Neural progenitor cell (in vitro differentiated cells): ENCODE measurements at regions not wholly inside any gene's neighbourhood (a gene's known extent, or its start where the extent isn't known, plus 50 kb on each side); places are given as distances from the start of the nearest gene placed in this dataset.
"Not testable (repeated sequence)": the region's sequence is repeated elsewhere in the genome, so short reads cannot be mapped to it uniquely, and the experiment has no call there.

Experiments
- DNase-seq: peaks from one replicate; pipeline ENCODE4 v3.0.0-alpha.2; 2016; ENCODE audit warnings: low spot score
- H2AFZ ChIP-seq: fragments of 200-600 bp; sonication (generic); replicated peaks from 2 replicates; pipeline ENCODE4 v1.6.1; 2016; ENCODE audit warnings: antibody characterized with exemption
- H3F3A ChIP-seq: fragments of 200-600 bp; sonication (generic); 2 replicates; pipeline ENCODE4 v1.6.1; 2016; ENCODE audit warnings: antibody characterized with exemption, low read depth
- H3K27ac ChIP-seq: fragments of 200-600 bp; sonication (generic); 2 replicates; pipeline ENCODE4 v1.5.1; 2016; ENCODE audit warnings: mild to moderate bottlenecking
- H3K27me3 ChIP-seq: fragments of 200-600 bp; sonication (generic); 2 replicates; pipeline ENCODE4 v1.6.1; 2016; ENCODE audit warnings: mild to moderate bottlenecking, moderate library complexity
- H3K36me3 ChIP-seq: fragments of 200-600 bp; sonication (generic); 2 replicates; pipeline ENCODE4 v1.5.1; 2016
- H3K4me1 ChIP-seq: fragments of 200-600 bp; sonication (generic); 2 replicates; pipeline ENCODE4 v1.6.1; 2016; ENCODE audit warnings: mixed run types
- H3K4me2 ChIP-seq: fragments of 200-600 bp; sonication (generic); 2 replicates; pipeline ENCODE4 v1.6.1; 2016
- H3K4me3 ChIP-seq: fragments of 200-600 bp; sonication (generic); 2 replicates; pipeline ENCODE4 v1.5.1; 2016
- H3K79me2 ChIP-seq: fragments of 200-600 bp; sonication (generic); 2 replicates; pipeline ENCODE4 v1.6.1; 2016; ENCODE audit warnings: low read depth
- H3K9ac ChIP-seq: fragments of 200-600 bp; sonication (generic); 2 replicates; pipeline ENCODE4 v1.6.1; 2016
- H3K9me3 ChIP-seq: fragments of 200-600 bp; sonication (generic); 2 replicates; pipeline ENCODE4 v1.5.1; 2016; ENCODE audit warnings: low read depth
- H4K20me1 ChIP-seq: fragments of 200-600 bp; sonication (generic); 2 replicates; pipeline ENCODE4 v1.6.1; 2016; ENCODE audit warnings: low read depth
- H3K27ac Mint-ChIP-seq: 3 replicates; pipeline ENCODE4 v1.8.0; 2021; ENCODE audit warnings: mixed read lengths
- H3K27me3 Mint-ChIP-seq: 2 replicates; pipeline ENCODE4 v1.8.0; 2022; ENCODE audit warnings: low read depth, mild to moderate bottlenecking, inconsistent platforms, moderate library complexity, mixed read lengths; ENCODE audit not compliant: insufficient read depth
- H3K36me3 Mint-ChIP-seq: 3 replicates; pipeline ENCODE4 v1.8.0; 2021; ENCODE audit warnings: mixed read lengths
- H3K4me1 Mint-ChIP-seq: 3 replicates; pipeline ENCODE4 v1.8.0; 2021; ENCODE audit warnings: mixed read lengths
- H3K4me3 Mint-ChIP-seq: 3 replicates; pipeline ENCODE4 v1.8.0; 2021; ENCODE audit warnings: mild to moderate bottlenecking, moderate library complexity, mixed read lengths
- H3K9me3 Mint-ChIP-seq: 3 replicates; pipeline ENCODE4 v1.8.0; 2020; ENCODE audit warnings: mixed read lengths
- EZH2 ChIP-seq: fragments of 200-600 bp; sonication (generic); IDR thresholded peaks from 2 replicates; pipeline ENCODE4 v1.6.1; 2017; ENCODE audit warnings: antibody characterized with exemption, mild to moderate bottlenecking, moderate library complexity
- EZH2phosphoT487 ChIP-seq: fragments of 200-600 bp; sonication (generic); IDR thresholded peaks from 2 replicates; pipeline ENCODE4 v1.6.1; 2017; ENCODE audit warnings: antibody characterized with exemption
- TF ChIP-seq, protein P1 (sequence below): fragments of 200-600 bp; sonication (generic); IDR thresholded peaks from 2 replicates; pipeline ENCODE4 v1.5.1; 2017; ENCODE audit warnings: antibody characterized with exemption, mild to moderate bottlenecking

DNA sequence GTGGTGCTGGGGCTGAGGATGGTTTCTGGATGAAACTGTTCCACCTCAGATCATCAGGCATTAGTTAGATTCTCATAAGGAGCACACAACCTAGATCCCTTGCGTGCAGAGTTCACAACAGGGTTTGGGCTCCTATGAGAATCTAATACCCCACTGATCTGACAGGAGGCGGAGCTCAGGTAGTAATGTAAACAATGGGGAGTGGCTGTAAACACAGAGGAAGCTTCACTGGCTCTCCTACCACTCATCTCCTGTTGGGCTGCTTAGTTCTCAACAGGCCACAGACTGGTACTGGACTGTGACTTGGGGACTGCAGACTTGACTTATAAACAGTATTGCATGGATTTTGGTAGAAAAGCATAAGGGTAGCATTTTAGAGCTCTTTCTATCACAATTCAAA, 870.7 kb upstream of the CDH10 start:
- Mint-ChIP-seq H3K4me1 (peaks cover 4% of the 10 kb centered on the region), H3K36me3 (no peaks in the 10 kb centered on the region), H3K27ac (no peak overlapping the region), H3K4me3 (no peak overlapping the region), H3K9me3 (peaks cover 4% of the 10 kb centered on the region), H3K27me3 (no peaks in the 10 kb centered on the region)
- no peaks in the 10 kb centered on the region for H3K4me1 ChIP-seq
- TF ChIP-seq, protein P1, sequence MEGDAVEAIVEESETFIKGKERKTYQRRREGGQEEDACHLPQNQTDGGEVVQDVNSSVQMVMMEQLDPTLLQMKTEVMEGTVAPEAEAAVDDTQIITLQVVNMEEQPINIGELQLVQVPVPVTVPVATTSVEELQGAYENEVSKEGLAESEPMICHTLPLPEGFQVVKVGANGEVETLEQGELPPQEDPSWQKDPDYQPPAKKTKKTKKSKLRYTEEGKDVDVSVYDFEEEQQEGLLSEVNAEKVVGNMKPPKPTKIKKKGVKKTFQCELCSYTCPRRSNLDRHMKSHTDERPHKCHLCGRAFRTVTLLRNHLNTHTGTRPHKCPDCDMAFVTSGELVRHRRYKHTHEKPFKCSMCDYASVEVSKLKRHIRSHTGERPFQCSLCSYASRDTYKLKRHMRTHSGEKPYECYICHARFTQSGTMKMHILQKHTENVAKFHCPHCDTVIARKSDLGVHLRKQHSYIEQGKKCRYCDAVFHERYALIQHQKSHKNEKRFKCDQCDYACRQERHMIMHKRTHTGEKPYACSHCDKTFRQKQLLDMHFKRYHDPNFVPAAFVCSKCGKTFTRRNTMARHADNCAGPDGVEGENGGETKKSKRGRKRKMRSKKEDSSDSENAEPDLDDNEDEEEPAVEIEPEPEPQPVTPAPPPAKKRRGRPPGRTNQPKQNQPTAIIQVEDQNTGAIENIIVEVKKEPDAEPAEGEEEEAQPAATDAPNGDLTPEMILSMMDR = no peak
- TF ChIP-seq EZH2phosphoT487 (no peak), EZH2 (no peak)
- H3K79me2 ChIP-seq = no peaks in the 10 kb centered on the region
- no peak for DNase-seq
- H3K9ac ChIP-seq = no peak overlapping the region
- H4K20me1 ChIP-seq = no peaks in the 10 kb centered on the region
- H3K27ac ChIP-seq = no peak overlapping the region
- H3K4me3 ChIP-seq = no peak overlapping the region
- H3F3A ChIP-seq = no peaks in the 10 kb centered on the region
- H3K36me3 ChIP-seq = no peaks in the 10 kb centered on the region
- no peaks in the 10 kb centered on the region for H3K27me3 ChIP-seq
- H3K4me2 ChIP-seq = no peak overlapping the region
- peak overlapping the region; percentile 0 for H2AFZ ChIP-seq
- H3K9me3 ChIP-seq = no peaks in the 10 kb centered on the region

DNA sequence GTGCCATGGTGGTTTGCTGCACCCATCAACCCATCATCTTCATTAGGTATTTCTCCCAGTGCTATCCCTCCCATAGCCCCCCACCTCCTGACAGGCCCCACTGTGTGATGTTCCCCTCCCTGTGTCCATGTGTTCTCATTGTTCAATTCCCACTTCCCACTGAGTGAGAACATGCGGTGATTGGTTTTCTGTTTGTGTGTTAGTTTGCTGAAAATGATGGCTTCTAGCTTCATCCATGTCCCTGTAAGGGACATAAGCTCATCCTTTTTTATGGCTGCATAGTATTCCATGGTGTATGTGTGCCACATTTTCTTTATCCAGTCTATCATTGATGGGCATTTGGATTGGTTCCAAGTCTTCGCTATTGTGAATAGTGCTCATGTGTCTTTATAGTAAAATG, 865.9 kb upstream of the CDH10 start:
- not testable (repeated sequence) for H3K4me3 Mint-ChIP-seq, H2AFZ ChIP-seq, H3K27me3 Mint-ChIP-seq, DNase-seq, H3K4me2 ChIP-seq, H3K9me3 ChIP-seq, H3K9ac ChIP-seq, H3K36me3 ChIP-seq, H3K27ac Mint-ChIP-seq, H3K9me3 Mint-ChIP-seq, H3K36me3 Mint-ChIP-seq, H3K27ac ChIP-seq, H3K27me3 ChIP-seq, H3K4me1 ChIP-seq, H4K20me1 ChIP-seq, H3K4me3 ChIP-seq, H3K79me2 ChIP-seq, H3F3A ChIP-seq, H3K4me1 Mint-ChIP-seq

DNA sequence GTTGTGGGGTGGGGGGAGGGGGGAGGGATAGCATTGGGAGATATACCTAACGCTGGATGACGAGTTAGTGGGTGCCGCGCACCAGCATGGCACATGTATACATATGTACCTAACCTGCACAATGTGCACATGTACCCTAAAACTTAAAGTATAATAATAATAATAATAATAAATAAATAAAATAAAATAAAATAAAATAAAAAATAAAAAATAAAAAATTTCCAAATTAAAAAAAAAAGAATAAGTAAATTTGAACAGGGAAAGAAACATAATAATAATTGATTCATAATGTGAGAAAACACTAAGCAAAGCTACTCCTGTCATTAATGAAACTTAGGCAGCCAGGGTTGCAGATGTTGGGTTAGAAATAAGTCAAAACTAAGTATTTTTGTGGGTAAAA, 863.2 kb upstream of the CDH10 start:
- H3K27ac Mint-ChIP-seq, H3K9me3 ChIP-seq, H3K9me3 Mint-ChIP-seq, H4K20me1 ChIP-seq, H3K4me1 ChIP-seq, H3K27me3 ChIP-seq, H3K9ac ChIP-seq, H2AFZ ChIP-seq, H3K79me2 ChIP-seq, H3K36me3 Mint-ChIP-seq, H3K4me1 Mint-ChIP-seq, H3K4me2 ChIP-seq, H3K4me3 ChIP-seq, H3F3A ChIP-seq, H3K27ac ChIP-seq, H3K4me3 Mint-ChIP-seq, H3K27me3 Mint-ChIP-seq, H3K36me3 ChIP-seq, DNase-seq: not testable (repeated sequence)

DNA sequence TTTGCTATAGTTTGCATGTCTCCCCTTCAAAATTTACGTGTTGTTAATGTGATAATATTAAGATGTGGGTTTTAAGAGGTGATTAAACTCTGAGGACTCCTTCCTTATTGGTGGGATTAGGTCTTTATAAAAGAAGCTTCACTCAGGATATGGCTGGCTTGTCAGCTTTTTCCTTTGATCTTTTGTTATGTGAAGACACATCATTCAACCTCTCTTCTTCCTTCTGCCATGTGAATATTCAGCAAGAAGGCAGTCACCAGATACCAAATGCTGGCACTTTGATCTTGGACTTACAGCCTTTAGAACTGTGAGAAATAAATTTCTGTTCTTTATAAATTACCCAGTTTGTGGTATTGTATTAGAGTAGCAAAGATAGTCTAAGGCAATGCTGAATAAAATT, 855.9 kb upstream of the CDH10 start:
- Mint-ChIP-seq H3K4me3 (no peak overlapping the region), H3K27ac (no peak overlapping the region), H3K27me3 (no peaks in the 10 kb centered on the region), H3K36me3 (no peaks in the 10 kb centered on the region), H3K4me1 (peaks cover 12% of the 10 kb centered on the region), H3K9me3 (no peaks in the 10 kb centered on the region)
- no peak for DNase-seq
- Histone ChIP-seq H2AFZ (no peak overlapping the region), H4K20me1 (no peaks in the 10 kb centered on the region), H3K4me2 (no peak overlapping the region), H3K27ac (no peak overlapping the region), H3K4me3 (no peak overlapping the region), H3K9me3 (no peaks in the 10 kb centered on the region), H3K79me2 (no peaks in the 10 kb centered on the region), H3K4me1 (no peaks in the 10 kb centered on the region), H3F3A (no peaks in the 10 kb centered on the region), H3K9ac (no peak overlapping the region), H3K27me3 (no peaks in the 10 kb centered on the region), H3K36me3 (no peaks in the 10 kb centered on the region)
- TF ChIP-seq EZH2 (no peak), EZH2phosphoT487 (no peak)
- TF ChIP-seq, protein P1 = no peak
